DND-41 (cell line): ENCODE measurements at regions not wholly inside any gene's neighbourhood (a gene's known extent, or its start where the extent isn't known, plus 50 kb on each side); places are given as distances from the start of the nearest gene placed in this dataset.

Experiments used
- ATAC-seq: fragments of 200-7000 bp; cut with Tn5 transposase; 3 replicates; pipeline ENCODE4 v1.9.1; 2021; ENCODE audit warnings: low read depth; ENCODE audit not compliant: insufficient read depth
- DNase-seq: peaks from one replicate; pipeline ENCODE4 v3.0.0-alpha.2; 2020
- H2AFZ ChIP-seq: 2 replicates; pipeline ENCODE4 v1.6.0; 2012; ENCODE audit warnings: low read depth, low read length
- H3K27ac ChIP-seq: 2 replicates; pipeline ENCODE4 v1.5.1; 2012; ENCODE audit warnings: low read length, inconsistent platforms
- H3K27me3 ChIP-seq: fragments of 200-600 bp; sonication (generic); 2 replicates; pipeline ENCODE4 v1.6.0; 2012; ENCODE audit warnings: low read length, mild to moderate bottlenecking, inconsistent platforms; ENCODE audit not compliant: insufficient read depth, poor library complexity
- H3K36me3 ChIP-seq: 2 replicates; pipeline ENCODE4 v1.5.1; 2012; ENCODE audit warnings: low read length, inconsistent platforms; ENCODE audit not compliant: insufficient read depth
- H3K4me1 ChIP-seq: 2 replicates; pipeline ENCODE4 v1.5.1; 2012; ENCODE audit warnings: mild to moderate bottlenecking, low read length; ENCODE audit not compliant: insufficient read depth
- H3K4me2 ChIP-seq: 2 replicates; pipeline ENCODE4 v1.6.0; 2012; ENCODE audit warnings: mild to moderate bottlenecking, moderate library complexity, low read length, inconsistent platforms; ENCODE audit not compliant: insufficient read depth
- H3K4me3 ChIP-seq, 2 experiments: fragments of 200-600 bp in 1 of 2; shearing (Covaris generic) in 1 of 2; 2 replicates each; pipeline ENCODE4 v1.5.1; 2012 to 2016; ENCODE audit warnings: inconsistent platforms in 2 of 2, low read length in 2 of 2, mild to moderate bottlenecking in 2 of 2, low read depth in 1 of 2, moderate library complexity in 1 of 2
- H3K79me2 ChIP-seq: 2 replicates; pipeline ENCODE4 v1.6.0; 2012; ENCODE audit warnings: low read length, inconsistent platforms; ENCODE audit not compliant: insufficient read depth
- H3K9ac ChIP-seq: 2 replicates; pipeline ENCODE4 v1.6.0; 2012; ENCODE audit warnings: low read depth, mild to moderate bottlenecking, inconsistent platforms, low read length, moderate library complexity
- H3K9me3 ChIP-seq: 2 replicates; pipeline ENCODE4 v1.5.1; 2012; ENCODE audit warnings: low read length, moderate library complexity, mild to moderate bottlenecking, inconsistent platforms; ENCODE audit not compliant: insufficient read depth, severe bottlenecking
- H4K20me1 ChIP-seq: 2 replicates; pipeline ENCODE4 v1.6.0; 2012; ENCODE audit warnings: low read length; ENCODE audit not compliant: insufficient read depth
- CTCF ChIP-seq: IDR thresholded peaks from 2 replicates; pipeline ENCODE4 v1.5.1; 2012; ENCODE audit warnings: borderline replicate concordance, low read length, moderate library complexity, mild to moderate bottlenecking; ENCODE audit not compliant: poor library complexity, severe bottlenecking; ENCODE audit errors: extremely low read depth
- EZH2 ChIP-seq: IDR thresholded peaks from 3 replicates; pipeline ENCODE4 v1.6.1; 2012; ENCODE audit warnings: borderline replicate concordance, low read depth, mild to moderate bottlenecking, moderate library complexity, low read length, inconsistent platforms; ENCODE audit not compliant: severe bottlenecking

- Histone ChIP-seq H4K20me1 (no peaks in the 10 kb centered on the region), H3K27ac (no peak overlapping the region), H3K36me3 (no peaks in the 10 kb centered on the region), H3K4me1 (no peaks in the 10 kb centered on the region), H3K9me3 (no peaks in the 10 kb centered on the region), H3K79me2 (no peaks in the 10 kb centered on the region), H2AFZ (no peak overlapping the region), H3K4me3 (no peak overlapping the region), H3K27me3 (peaks cover 13% of the 10 kb centered on the region), H3K4me2 (no peak overlapping the region), H3K9ac (no peak overlapping the region)
- TF ChIP-seq EZH2: no peak
- TF ChIP-seq CTCF: no peak
- no peak for DNase-seq
- ATAC-seq: no peak
Observed at GRCh38 chr13:112202966-112203365, 136.0 kb downstream of the SOX1 start.

GRCh38 chr13:112203614-112204013 is 136.7 kb downstream of the SOX1 start:
- no peak for TF ChIP-seq CTCF
- no peak for TF ChIP-seq EZH2
- no peak for ATAC-seq
- H4K20me1 ChIP-seq: no peaks in the 10 kb centered on the region
- H3K79me2 ChIP-seq: no peaks in the 10 kb centered on the region
- H3K27me3 ChIP-seq: peaks cover 13% of the 10 kb centered on the region
- DNase-seq: no peak
- H3K36me3 ChIP-seq: no peaks in the 10 kb centered on the region
- H3K9me3 ChIP-seq: no peaks in the 10 kb centered on the region
- H3K9ac ChIP-seq: no peak overlapping the region
- H3K27ac ChIP-seq: no peak overlapping the region
- H3K4me3 ChIP-seq: no peak overlapping the region
- H2AFZ ChIP-seq: no peak overlapping the region
- H3K4me1 ChIP-seq: no peaks in the 10 kb centered on the region
- H3K4me2 ChIP-seq: no peak overlapping the region

GRCh38 chr13:112204346-112205327 is 137.7 kb downstream of the SOX1 start:
- no peaks in the 10 kb centered on the region for H3K79me2 ChIP-seq
- H3K9ac ChIP-seq: no peak overlapping the region
- no peaks in the 10 kb centered on the region for H3K9me3 ChIP-seq
- no peaks in the 10 kb centered on the region; the same call in 1 of the 2 replicates for H4K20me1 ChIP-seq
- H3K36me3 ChIP-seq: no peaks in the 10 kb centered on the region
- TF ChIP-seq CTCF (no peak), EZH2 (no peak)
- H3K27ac ChIP-seq: no peak overlapping the region
- ATAC-seq (no peak), DNase-seq (no peak)
- no peak overlapping the region for H2AFZ ChIP-seq
- peaks cover 12% of the 10 kb centered on the region for H3K27me3 ChIP-seq
- no peak overlapping the region for H3K4me3 ChIP-seq
- no peaks in the 10 kb centered on the region for H3K4me1 ChIP-seq
- no peak overlapping the region for H3K4me2 ChIP-seq
